Keratinocyte (primary cell): ENCODE measurements at regions not wholly inside any gene's neighbourhood (a gene's known extent, or its start where the extent isn't known, plus 50 kb on each side); places are given as distances from the start of the nearest gene placed in this dataset.

ENCODE experiments used
- CTCF ChIP-seq, 3 experiments: IDR thresholded peaks in 1 of 3; conservative IDR thresholded peaks in 1 of 3; optimal IDR thresholded peaks in 1 of 3; 2 replicates in 2 of 3; 3 replicates in 1 of 3; pipeline versions ENCODE3 to v1.5.1; 2011; ENCODE audit warnings: low read length in 3 of 3, mild to moderate bottlenecking in 3 of 3, moderate library complexity in 2 of 3, control low read depth in 1 of 3, inconsistent platforms in 1 of 3; ENCODE audit not compliant: insufficient read depth in 2 of 3; ENCODE audit errors: extremely low read depth in 1 of 3
- EZH2 ChIP-seq: IDR thresholded peaks from one replicate; pipeline ENCODE4 v1.6.1; 2012; ENCODE audit warnings: inconsistent platforms, mild to moderate bottlenecking, low read length, moderate library complexity

- no peak for TF ChIP-seq CTCF (optimal IDR thresholded peaks at IDR 0.05 in 1 of 3, IDR thresholded peaks at IDR 0.05 in 1 of 3, conservative IDR thresholded peaks at IDR 0.05 in 1 of 3; ENCODE audit: extremely low read depth in 1 of 3, insufficient read depth in 2 of 3, low read length in 3 of 3)
- TF ChIP-seq EZH2: no peak
These were observed 376.2 kb upstream of the MGMT start for GRCh38 chr10:129090618-129091366.
